Nephron (organoid): ENCODE measurements at regions not wholly inside any gene's neighbourhood (a gene's known extent, or its start where the extent isn't known, plus 50 kb on each side); places are given as distances from the start of the nearest gene placed in this dataset.

Source experiments
- H3K27ac Mint-ChIP-seq, 3 experiments: 2 replicates each; pipeline ENCODE4 v1.8.0; 2020; ENCODE audit warnings: mixed read lengths in 3 of 3, mild to moderate bottlenecking in 2 of 3, moderate library complexity in 1 of 3
- H3K27me3 Mint-ChIP-seq: 2 replicates; pipeline ENCODE4 v1.8.0; 2021; ENCODE audit warnings: low read depth, mild to moderate bottlenecking, moderate library complexity, mixed read lengths
- H3K36me3 Mint-ChIP-seq: 2 replicates; pipeline ENCODE4 v1.8.0; 2020; ENCODE audit warnings: low read depth, mixed read lengths
- H3K4me1 Mint-ChIP-seq: 2 replicates; pipeline ENCODE4 v1.8.0; 2020; ENCODE audit warnings: mixed read lengths
- H3K4me3 Mint-ChIP-seq, 3 experiments: 2 replicates each; pipeline ENCODE4 v1.8.0; 2020; ENCODE audit warnings: mild to moderate bottlenecking in 3 of 3, mixed read lengths in 3 of 3, moderate library complexity in 2 of 3
- H3K9me3 Mint-ChIP-seq: 2 replicates; pipeline ENCODE4 v1.8.0; 2020; ENCODE audit warnings: mixed read lengths
- CTCF ChIP-seq, 3 experiments: fragments of 200-600 bp; sonication (generic); IDR thresholded peaks; one replicate each; pipeline ENCODE4 v1.5.0; 2021; ENCODE audit warnings: antibody characterized with exemption in 3 of 3; ENCODE audit not compliant: unreplicated experiment in 3 of 3

GRCh38 chr16:51426276-51426675, 275.2 kb upstream of the SALL1 start:
- TF ChIP-seq CTCF (IDR thresholded peaks at IDR 0.05; ENCODE audit: unreplicated experiment in 3 of 3): no peak
- no peak overlapping the region for H3K27ac Mint-ChIP-seq
- peaks cover 3% of the 10 kb centered on the region for H3K4me1 Mint-ChIP-seq
- no peaks in the 10 kb centered on the region for H3K36me3 Mint-ChIP-seq
- peaks cover 3% of the 10 kb centered on the region for H3K9me3 Mint-ChIP-seq
- H3K4me3 Mint-ChIP-seq: no peak overlapping the region
- peaks cover 14% of the 10 kb centered on the region for H3K27me3 Mint-ChIP-seq

GRCh38 chr16:51420247-51420646, 269.2 kb upstream of the SALL1 start:
- H3K36me3 Mint-ChIP-seq: no peaks in the 10 kb centered on the region

GRCh38 chr16:51419768-51420167, 268.7 kb upstream of the SALL1 start:
- Mint-ChIP-seq H3K27me3 (peaks cover 14% of the 10 kb centered on the region), H3K27ac (peak overlapping the region in 1 of 3 experiments; percentile 50), H3K4me1 (no peaks in the 10 kb centered on the region), H3K4me3 (no peak overlapping the region), H3K36me3 (no peaks in the 10 kb centered on the region), H3K9me3 (no peaks in the 10 kb centered on the region)
- TF ChIP-seq CTCF (IDR thresholded peaks at IDR 0.05; ENCODE audit: unreplicated experiment in 3 of 3): no peak

More at GRCh38 chr16:51420247-51420646, 269.2 kb upstream of the SALL1 start:
- no peak for TF ChIP-seq CTCF (IDR thresholded peaks at IDR 0.05; ENCODE audit: unreplicated experiment in 3 of 3)
- no peaks in the 10 kb centered on the region for H3K9me3 Mint-ChIP-seq
- H3K4me1 Mint-ChIP-seq: no peaks in the 10 kb centered on the region
- peaks cover 14% of the 10 kb centered on the region for H3K27me3 Mint-ChIP-seq
- peak overlapping the region in 1 of 3 experiments; percentile 50 for H3K27ac Mint-ChIP-seq
- H3K4me3 Mint-ChIP-seq: no peak overlapping the region

- Mint-ChIP-seq H3K9me3 (no peaks in the 10 kb centered on the region), H3K4me1 (no peaks in the 10 kb centered on the region), H3K36me3 (no peaks in the 10 kb centered on the region), H3K4me3 (no peak overlapping the region), H3K27me3 (peaks cover 14% of the 10 kb centered on the region), H3K27ac (no peak overlapping the region)
- TF ChIP-seq CTCF (IDR thresholded peaks at IDR 0.05; ENCODE audit: unreplicated experiment in 3 of 3): no peak
These were observed 267.2 kb upstream of the SALL1 start for GRCh38 chr16:51418258-51418657.

GRCh38 chr16:51416926-51417325, 265.9 kb upstream of the SALL1 start:
- Mint-ChIP-seq H3K27me3 (peaks cover 14% of the 10 kb centered on the region), H3K36me3 (no peaks in the 10 kb centered on the region), H3K4me3 (no peak overlapping the region), H3K27ac (no peak overlapping the region), H3K9me3 (no peaks in the 10 kb centered on the region), H3K4me1 (no peaks in the 10 kb centered on the region)
- TF ChIP-seq CTCF (IDR thresholded peaks at IDR 0.05; ENCODE audit: unreplicated experiment in 3 of 3): no peak

- H3K4me1 Mint-ChIP-seq: peaks cover 8% of the 10 kb centered on the region
- peaks cover 5% of the 10 kb centered on the region for H3K27me3 Mint-ChIP-seq
- H3K36me3 Mint-ChIP-seq: no peaks in the 10 kb centered on the region
- H3K4me3 Mint-ChIP-seq: no peak overlapping the region
- TF ChIP-seq CTCF (IDR thresholded peaks at IDR 0.05; ENCODE audit: unreplicated experiment in 3 of 3): no peak
- H3K9me3 Mint-ChIP-seq: no peaks in the 10 kb centered on the region
- peak overlapping the region in 1 of 3 experiments; percentile 19 for H3K27ac Mint-ChIP-seq
These were observed 259.1 kb upstream of the SALL1 start for GRCh38 chr16:51410125-51410524.
